ENCODE measurements at regions not wholly inside any gene's neighbourhood (a gene's known extent, or its start where the extent isn't known, plus 50 kb on each side); places are given as distances from the start of the nearest gene placed in this dataset.

GRCh38 chr4:127410201-127410600 is 222.6 kb upstream of the INTU start:
- no peaks in the 10 kb centered on the region for H3K79me2 ChIP-seq (ENCODE audit: control insufficient read depth, insufficient read depth, low read length)
- no peaks in the 10 kb centered on the region for H4K20me1 ChIP-seq (ENCODE audit: control insufficient read depth, insufficient read depth, low read length, poor library complexity, severe bottlenecking)
- H3K36me3 ChIP-seq (replicated peaks in 1 of 2; ENCODE audit: control extremely low read depth in 1 of 2, control insufficient read depth in 1 of 2, extremely low read depth in 1 of 2, insufficient read depth in 2 of 2, low read length in 1 of 2): no peaks in the 10 kb centered on the region
- Mint-ChIP-seq H3K27me3 (no peaks in the 10 kb centered on the region), H3K27ac (no peak overlapping the region), H3K4me1 (no peaks in the 10 kb centered on the region), H3K9me3 (ENCODE audit: insufficient read depth) (peaks cover 2% of the 10 kb centered on the region), H3K4me3 (no peak overlapping the region)
- intact Hi-C loops (cut with micrococcal nuclease): no loop called here
- CTCF ChIA-PET: interaction anchor here (0.7 kb wide), 1 partner anchor 1143 kb away, joined by 3 read pairs; no protein-coding TSS in a partner anchor
- no peaks in the 10 kb centered on the region for H3K27me3 ChIP-seq (replicated peaks in 1 of 4; ENCODE audit: control extremely low read depth in 1 of 4, control insufficient read depth in 3 of 4, insufficient read depth in 4 of 4, low read length in 3 of 4)
- no peak overlapping the region for H2AFZ ChIP-seq (ENCODE audit: insufficient read depth, low read depth, low read length, poor library complexity, severe bottlenecking)
- no peak for TF ChIP-seq CTCF (IDR thresholded peaks at IDR 0.05)
- TF ChIP-seq EZH2 (IDR thresholded peaks at IDR 0.05; ENCODE audit: borderline replicate concordance, insufficient read depth, low read depth, low read length, poor library complexity, severe bottlenecking): no peak
- peaks cover 0 to 5% (median 1%) of the 10 kb centered on the region in 3 donors for H3K9me3 ChIP-seq (ENCODE audit: control extremely low read depth in 1 of 3, control insufficient read depth in 2 of 3, insufficient read depth in 1 of 3, low read length in 2 of 3)
- H3K4me1 ChIP-seq (ENCODE audit: control insufficient read depth in 2 of 2, insufficient read depth in 2 of 2, low read length in 2 of 2): no peaks in the 10 kb centered on the region
- 95% methylated on average over 2 of the region's 3 CpGs for WGBS (ENCODE audit: insufficient coverage)
- H3K4me3 ChIP-seq (ENCODE audit: control extremely low read depth in 1 of 5, extremely low read depth in 1 of 5, insufficient read depth in 1 of 5, low read depth in 2 of 5, low read length in 4 of 5): no peak overlapping the region
- DNase-seq (no peak), ATAC-seq (ENCODE audit: low read depth) (no peak)
- no peak overlapping the region for H3K4me2 ChIP-seq (replicated peaks; ENCODE audit: low read depth, low read length, poor library complexity, severe bottlenecking)
- no peak overlapping the region for H3K27ac ChIP-seq (ENCODE audit: low read length in 2 of 2)
- no peak overlapping the region for H3K9ac ChIP-seq (ENCODE audit: low read length)
- POLR2A ChIA-PET: no interaction called here

GRCh38 chr4:127410644-127411043 is 222.1 kb upstream of the INTU start:
- WGBS (ENCODE audit: insufficient coverage): 0% methylated on average over 1 of the region's 2 CpGs
- Histone ChIP-seq H4K20me1 (ENCODE audit: control insufficient read depth, insufficient read depth, low read length, poor library complexity, severe bottlenecking) (no peaks in the 10 kb centered on the region), H3K4me2 (replicated peaks; ENCODE audit: low read depth, low read length, poor library complexity, severe bottlenecking) (no peak overlapping the region), H3K4me3 (ENCODE audit: control extremely low read depth in 1 of 5, extremely low read depth in 1 of 5, insufficient read depth in 1 of 5, low read depth in 2 of 5, low read length in 4 of 5) (no peak overlapping the region), H3K4me1 (ENCODE audit: control insufficient read depth in 2 of 2, insufficient read depth in 2 of 2, low read length in 2 of 2) (no peaks in the 10 kb centered on the region), H3K27me3 (replicated peaks in 1 of 4; ENCODE audit: control extremely low read depth in 1 of 4, control insufficient read depth in 3 of 4, insufficient read depth in 4 of 4, low read length in 3 of 4) (no peaks in the 10 kb centered on the region), H2AFZ (ENCODE audit: insufficient read depth, low read depth, low read length, poor library complexity, severe bottlenecking) (no peak overlapping the region), H3K79me2 (ENCODE audit: control insufficient read depth, insufficient read depth, low read length) (no peaks in the 10 kb centered on the region), H3K27ac (ENCODE audit: low read length in 2 of 2) (no peak overlapping the region), H3K36me3 (replicated peaks in 1 of 2; ENCODE audit: control extremely low read depth in 1 of 2, control insufficient read depth in 1 of 2, extremely low read depth in 1 of 2, insufficient read depth in 2 of 2, low read length in 1 of 2) (no peaks in the 10 kb centered on the region), H3K9ac (ENCODE audit: low read length) (no peak overlapping the region), H3K9me3 (ENCODE audit: control extremely low read depth in 1 of 3, control insufficient read depth in 2 of 3, insufficient read depth in 1 of 3, low read length in 2 of 3) (peaks cover 0 to 5% (median 1%) of the 10 kb centered on the region in 3 donors)
- DNase-seq: no peak
- intact Hi-C loops (cut with micrococcal nuclease): no loop called here
- POLR2A ChIA-PET: no interaction called here
- ATAC-seq (ENCODE audit: low read depth): no peak
- H3K4me3 Mint-ChIP-seq: no peak overlapping the region
- CTCF ChIA-PET: interaction anchor here (0.7 kb wide), 1 partner anchor 1143 kb away, joined by 3 read pairs; no protein-coding TSS in a partner anchor
- no peak overlapping the region for H3K27ac Mint-ChIP-seq
- H3K9me3 Mint-ChIP-seq (ENCODE audit: insufficient read depth): peaks cover 2% of the 10 kb centered on the region
- H3K4me1 Mint-ChIP-seq: no peaks in the 10 kb centered on the region
- no peak for TF ChIP-seq CTCF (IDR thresholded peaks at IDR 0.05)
- no peak for TF ChIP-seq EZH2 (IDR thresholded peaks at IDR 0.05; ENCODE audit: borderline replicate concordance, insufficient read depth, low read depth, low read length, poor library complexity, severe bottlenecking)
- H3K27me3 Mint-ChIP-seq: no peaks in the 10 kb centered on the region

Measured in B cell (primary cell).